Kidney (tissue), 13 donors: ENCODE measurements at regions not wholly inside any gene's neighbourhood (a gene's known extent, or its start where the extent isn't known, plus 50 kb on each side); places are given as distances from the start of the nearest gene placed in this dataset.

ENCODE experiments used
- DNase-seq, 5 donors: peaks; one replicate each; pipeline ENCODE4 v3.0.0-alpha.2; 2013 to 2020
- FAIRE-seq: peaks from 2 replicates; lab custom pipeline; 2012; peaks lifted over from hg19 to GRCh38; lab: Jason Lieb, UNC
- H3K27ac ChIP-seq, 2 donors: one replicate each; pipeline ENCODE4 v1.7.0; 2013; ENCODE audit warnings: low read depth in 2 of 2, low read length in 2 of 2, inconsistent platforms in 1 of 2
- H3K27me3 ChIP-seq: one replicate; pipeline ENCODE4 v1.7.1; 2013; ENCODE audit warnings: low read length, inconsistent platforms; ENCODE audit not compliant: control insufficient read depth, insufficient read depth
- H3K36me3 ChIP-seq, 3 donors: one replicate each; pipeline versions ENCODE4 v1.7.0 to v1.7.1; 2013; ENCODE audit warnings: low read length in 3 of 3, control low read depth in 1 of 3, inconsistent platforms in 1 of 3; ENCODE audit not compliant: insufficient read depth in 3 of 3, control insufficient read depth in 2 of 3
- H3K4me1 ChIP-seq, 3 donors: one replicate each; pipeline versions ENCODE4 v1.7.0 to v1.7.1; 2013; ENCODE audit warnings: low read length in 3 of 3, inconsistent platforms in 1 of 3, low read depth in 1 of 3; ENCODE audit not compliant: control insufficient read depth in 2 of 3, insufficient read depth in 2 of 3
- H3K4me3 ChIP-seq, 3 donors: one replicate each; pipeline versions ENCODE4 v1.7.0 to v1.8.1; 2013; ENCODE audit warnings: low read length in 3 of 3, control low read depth in 1 of 3, inconsistent platforms in 1 of 3
- H3K9ac ChIP-seq, 3 donors: one replicate each; pipeline versions ENCODE4 v1.7.0 to v1.7.1; 2013; ENCODE audit warnings: low read length in 3 of 3, control low read depth in 1 of 3, inconsistent platforms in 1 of 3
- H3K9me3 ChIP-seq, 3 donors: one replicate each; pipeline versions ENCODE4 v1.7.0 to v1.7.1; 2013; ENCODE audit warnings: low read length in 3 of 3, control low read depth in 1 of 3, inconsistent platforms in 1 of 3; ENCODE audit not compliant: control insufficient read depth in 2 of 3, insufficient read depth in 1 of 3
- CTCF ChIP-seq: IDR thresholded peaks from 3 replicates; pipeline ENCODE4 v1.5.1; 2012; ENCODE audit warnings: mild to moderate bottlenecking, moderate library complexity, borderline replicate concordance; ENCODE audit not compliant: insufficient read depth; ENCODE audit errors: extremely low read depth
- intact Hi-C: fragments of 100-400 bp; cut with DNase I; formaldehyde crosslinking; loops from one replicate; pipeline ENCODE4 v1.11.1; 2022
- donor health status: control.
- donor health status: control.
- donor health status: control.
- donor health status: control.
- donor health status: control.
- donor health status: DM: yes; HTN: yes; CAD: no.
- donor health status: Normal renal cell carcinoma (clear cell type).

DNA sequence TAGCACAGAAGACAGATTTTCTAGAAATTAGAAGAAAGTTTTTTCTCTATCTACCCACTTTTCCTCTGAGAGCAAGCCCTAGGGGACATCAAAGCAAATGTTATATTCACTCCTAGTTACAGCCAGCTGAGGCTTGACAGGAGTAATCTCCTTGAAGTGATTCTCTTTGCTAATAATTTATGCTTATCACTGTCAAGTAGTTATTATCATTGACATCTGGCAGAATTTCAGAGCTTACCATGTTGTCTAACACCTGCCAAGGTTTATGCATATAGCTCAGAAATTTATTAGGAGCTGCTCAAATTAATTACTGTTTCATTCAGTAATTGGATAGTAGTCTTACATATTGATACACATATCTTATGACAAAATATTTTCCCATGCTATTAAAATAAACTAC lies 465.9 kb upstream of the ATXN8OS start:
- DNase-seq (no peak), FAIRE-seq (no peak)
- H3K9ac ChIP-seq, result no peak overlapping the region
- H3K4me3 ChIP-seq, result no peak overlapping the region
- H3K36me3 ChIP-seq, result no peaks in the 10 kb centered on the region
- intact Hi-C loops, result no loop called here
- TF ChIP-seq CTCF, result no peak
- H3K27ac ChIP-seq, result no peak overlapping the region
- H3K9me3 ChIP-seq, result peaks cover 0 to 7% (median 0%) of the 10 kb centered on the region in 3 donors
- no peaks in the 10 kb centered on the region for H3K4me1 ChIP-seq
- no peaks in the 10 kb centered on the region for H3K27me3 ChIP-seq

GRCh38 chr13:69633044-69633443 lies 474.6 kb upstream of the ATXN8OS start:
- FAIRE-seq (no peak), DNase-seq (no peak)
- no peaks in the 10 kb centered on the region for H3K27me3 ChIP-seq
- H3K4me3 ChIP-seq, result no peak overlapping the region
- intact Hi-C loops, result no loop called here
- TF ChIP-seq CTCF, result no peak
- no peaks in the 10 kb centered on the region for H3K36me3 ChIP-seq
- no peak overlapping the region for H3K9ac ChIP-seq
- H3K27ac ChIP-seq, result no peak overlapping the region
- peaks cover 0 to 2% (median 0%) of the 10 kb centered on the region in 3 donors for H3K9me3 ChIP-seq
- H3K4me1 ChIP-seq, result no peaks in the 10 kb centered on the region

GRCh38 chr13:69623973-69624372 lies 483.7 kb upstream of the ATXN8OS start:
- no peak for DNase-seq
- Histone ChIP-seq H3K9me3 (no peaks in the 10 kb centered on the region), H3K4me1 (no peaks in the 10 kb centered on the region), H3K27me3 (no peaks in the 10 kb centered on the region), H3K4me3 (no peak overlapping the region), H3K9ac (no peak overlapping the region), H3K27ac (no peak overlapping the region), H3K36me3 (no peaks in the 10 kb centered on the region)
- TF ChIP-seq CTCF, result no peak
- intact Hi-C loops, result no loop called here
- no peak for FAIRE-seq

DNA sequence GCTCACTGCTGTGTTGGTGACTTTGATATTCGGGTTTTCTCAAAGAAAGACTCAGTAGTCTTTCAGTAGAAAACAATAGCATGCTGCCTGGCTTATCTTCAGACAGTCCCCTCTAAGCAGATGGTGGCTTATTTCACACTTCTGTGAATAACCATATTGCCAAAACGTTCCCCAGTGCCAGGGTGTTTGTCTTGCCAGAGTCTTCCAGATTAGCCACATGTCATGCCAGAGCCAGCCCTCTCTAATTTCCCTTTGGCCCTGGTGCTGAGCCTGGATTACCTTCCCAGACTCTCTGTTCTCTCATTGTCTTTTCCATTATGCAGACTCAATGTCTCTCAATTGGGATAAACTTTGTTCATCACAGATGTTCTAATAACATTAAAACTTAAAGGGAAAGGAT lies 488.0 kb upstream of the ATXN8OS start:
- TF ChIP-seq CTCF, result no peak
- intact Hi-C loops, result no loop called here
- FAIRE-seq, result no peak
- Histone ChIP-seq H3K27me3 (no peaks in the 10 kb centered on the region), H3K4me1 (no peaks in the 10 kb centered on the region), H3K36me3 (no peaks in the 10 kb centered on the region), H3K4me3 (no peak overlapping the region), H3K27ac (no peak overlapping the region), H3K9ac (no peak overlapping the region), H3K9me3 (no peaks in the 10 kb centered on the region)
- DNase-seq, result no peak
